AG08396 (cell line): ENCODE measurements at regions not wholly inside any gene's neighbourhood (a gene's known extent, or its start where the extent isn't known, plus 50 kb on each side); places are given as distances from the start of the nearest gene placed in this dataset.
"Not testable (repeated sequence)": the region's sequence is repeated elsewhere in the genome, so short reads cannot be mapped to it uniquely, and the experiment has no call there.

ENCODE experiments used
- DNase-seq: peaks from one replicate; pipeline ENCODE4 v3.0.0; 2012; ENCODE audit warnings: low spot score, mixed read lengths

DNA sequence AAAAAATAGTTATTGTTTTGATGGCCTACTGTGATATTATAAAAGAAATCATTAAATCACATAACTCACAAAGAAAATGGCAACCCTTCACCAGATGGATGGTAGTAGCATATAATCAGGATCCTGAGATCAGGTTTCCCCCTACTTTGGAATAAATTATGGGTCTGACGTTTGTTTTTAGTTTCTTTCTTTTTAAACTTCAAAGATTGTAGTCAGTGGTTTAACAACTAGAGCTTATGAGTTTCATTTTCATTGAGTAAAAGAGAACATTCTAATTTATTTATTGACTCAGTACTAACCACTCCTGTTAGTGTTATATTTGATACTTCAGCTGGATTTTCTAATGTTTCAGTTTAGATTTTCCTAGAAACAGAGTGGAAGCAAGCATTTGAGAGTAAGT is 218.0 kb upstream of the PCSK5 start:
- no peak for DNase-seq

DNA sequence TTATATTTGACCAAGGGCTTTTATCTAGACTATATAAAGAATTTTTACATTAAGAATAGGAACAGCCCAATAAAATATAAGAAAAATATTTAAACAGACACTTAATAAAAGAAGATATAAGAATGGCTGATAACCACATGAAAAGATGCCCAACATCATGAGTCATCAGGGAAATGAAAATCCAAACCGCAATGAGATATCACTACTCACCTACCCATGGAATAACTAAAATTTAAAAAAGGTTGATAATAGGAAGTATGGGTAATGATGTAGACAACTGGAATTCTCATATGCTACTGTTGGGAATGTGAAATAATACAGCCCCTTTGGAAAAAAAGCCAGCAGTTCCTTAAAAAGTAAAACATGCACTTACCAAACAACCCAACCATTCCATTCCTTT is 206.9 kb upstream of the PCSK5 start:
- DNase-seq = no peak

DNA sequence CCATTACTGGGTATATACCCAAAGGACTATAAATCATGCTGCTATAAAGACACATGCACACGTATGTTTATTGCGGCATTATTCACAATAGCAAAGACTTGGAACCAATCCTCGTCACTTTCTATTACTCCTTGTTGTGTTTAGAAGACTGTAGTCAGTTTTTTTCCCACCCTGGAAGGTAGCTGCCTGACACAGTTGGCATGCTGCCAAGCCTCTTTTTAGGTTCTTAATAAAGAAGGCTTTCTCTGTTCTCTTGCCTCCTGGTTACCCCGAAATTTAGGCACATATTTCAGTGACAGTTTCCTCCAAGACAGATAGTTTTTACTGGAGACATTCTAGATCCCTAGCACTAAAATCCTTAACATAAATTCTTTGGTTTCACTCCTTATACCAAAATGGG is 205.4 kb upstream of the PCSK5 start:
- no peak for DNase-seq

DNA sequence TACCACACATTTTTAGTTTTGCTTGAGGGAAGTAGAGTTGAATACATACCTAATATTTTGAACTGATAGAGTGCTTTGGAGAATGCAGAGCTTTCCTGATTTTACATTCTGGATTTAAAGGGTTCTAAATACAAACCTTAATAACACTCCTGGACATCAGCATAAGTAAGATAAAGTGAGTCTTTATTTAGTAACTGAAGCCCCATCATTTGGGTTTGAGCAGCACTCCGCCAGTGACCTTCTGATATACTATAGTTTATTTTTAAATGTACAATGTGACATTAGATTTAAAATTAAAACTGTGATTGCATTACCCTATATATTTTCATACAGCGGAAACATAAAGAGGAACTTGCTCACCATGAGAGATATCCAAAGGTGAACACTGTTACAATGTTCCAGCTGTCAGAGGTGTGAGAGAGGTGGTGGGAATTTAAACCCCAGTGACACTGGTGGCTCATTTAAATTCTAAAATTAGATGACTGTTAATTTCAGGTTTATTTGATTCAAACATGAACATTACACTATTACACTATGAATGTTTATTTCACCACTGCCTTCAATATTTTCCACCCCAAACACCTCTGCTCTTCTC is 203.0 kb upstream of the PCSK5 start:
- DNase-seq = no peak

DNA sequence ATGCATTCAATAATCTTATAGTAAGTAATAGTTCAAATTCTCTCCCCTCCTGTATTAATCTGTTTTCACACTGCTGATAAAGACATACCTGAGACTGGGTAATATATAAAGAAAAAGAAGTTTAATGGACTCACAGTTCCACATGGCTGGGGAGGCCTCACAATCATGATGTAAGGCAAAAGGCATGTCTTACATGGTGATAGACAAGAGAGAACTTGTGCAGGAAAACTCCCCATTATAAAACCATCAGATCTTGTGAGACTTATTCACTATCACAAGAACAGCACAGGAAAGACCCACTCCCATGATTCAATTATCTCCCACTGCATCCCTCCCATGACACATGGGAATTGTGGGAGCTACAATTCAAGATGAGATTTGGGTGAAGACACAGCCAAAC is 199.9 kb upstream of the PCSK5 start:
- not testable (repeated sequence) for DNase-seq

DNA sequence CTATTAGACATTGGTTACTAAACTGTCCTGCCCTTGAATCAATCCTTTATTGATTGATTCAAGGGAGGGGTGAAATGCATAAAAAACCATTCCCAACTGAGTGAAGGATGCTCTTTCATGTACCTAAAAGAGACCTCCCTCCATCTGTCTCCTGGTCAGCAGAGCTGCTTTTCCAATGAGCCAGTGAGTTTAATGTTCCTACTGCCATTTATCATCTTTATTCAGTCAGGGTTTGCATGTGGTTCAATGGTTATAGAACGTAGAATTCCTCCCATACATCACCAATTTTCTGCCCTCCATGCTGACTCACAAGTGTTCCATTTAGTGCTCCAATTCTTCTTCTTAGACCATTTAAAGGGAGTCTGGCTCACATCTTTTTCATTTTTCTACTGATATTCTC is 199.1 kb upstream of the PCSK5 start:
- no peak for DNase-seq

DNA sequence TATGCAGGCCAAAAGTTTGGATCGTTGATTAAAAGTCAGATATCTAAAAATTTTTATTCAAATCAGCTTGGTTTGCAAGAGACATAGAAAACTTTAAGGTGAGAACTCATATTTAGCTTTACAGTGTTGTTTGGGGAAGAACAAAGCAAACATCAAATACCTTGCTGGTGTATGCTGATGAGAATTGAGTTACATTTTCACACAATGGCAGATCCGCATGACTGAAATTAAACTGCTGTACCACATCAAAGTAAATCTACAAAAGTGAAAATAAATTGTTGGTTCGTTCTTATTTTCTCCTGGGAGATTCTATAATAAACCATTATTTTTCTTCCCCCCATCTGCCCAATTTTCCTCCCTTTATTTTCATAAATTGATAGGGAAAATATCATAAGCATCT is 198.2 kb upstream of the PCSK5 start:
- no peak for DNase-seq

DNA sequence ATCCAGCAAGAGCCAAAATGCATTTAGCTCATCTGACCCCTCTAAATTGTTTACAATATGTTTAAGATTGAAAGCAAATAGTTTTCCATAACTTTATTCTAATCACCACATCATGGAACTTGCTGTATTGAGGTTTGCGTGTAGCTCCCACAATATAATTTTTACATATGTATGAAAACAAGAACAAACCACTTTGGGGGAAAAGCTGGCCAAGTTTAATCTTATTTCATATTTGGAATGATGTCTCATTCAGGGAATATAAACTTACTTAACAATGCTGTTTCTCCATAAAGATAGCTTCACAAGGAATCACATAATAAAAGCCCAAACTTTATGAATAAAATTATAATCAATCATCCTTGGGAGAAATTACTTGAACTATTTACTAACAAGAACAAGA is 194.6 kb upstream of the PCSK5 start:
- no peak for DNase-seq

DNA sequence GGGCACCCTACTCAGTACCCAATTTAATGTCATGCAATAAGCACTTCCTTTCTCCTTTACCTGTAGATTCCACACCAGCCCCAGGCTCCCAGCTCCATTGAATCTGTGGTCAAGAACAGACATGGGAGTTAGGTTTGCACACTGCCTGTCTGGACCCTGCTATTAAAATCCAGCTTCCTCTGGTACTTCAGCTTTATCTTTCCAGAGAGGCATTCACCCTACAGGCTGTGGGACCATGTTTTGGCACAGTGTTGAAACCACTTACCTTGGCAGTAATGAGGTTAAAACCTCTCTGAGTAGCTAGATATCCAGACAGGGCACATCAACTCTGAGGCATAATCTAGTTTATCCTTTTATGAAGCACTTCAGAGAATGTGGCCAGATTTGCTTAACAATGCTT is 191.5 kb upstream of the PCSK5 start:
- DNase-seq = no peak

DNA sequence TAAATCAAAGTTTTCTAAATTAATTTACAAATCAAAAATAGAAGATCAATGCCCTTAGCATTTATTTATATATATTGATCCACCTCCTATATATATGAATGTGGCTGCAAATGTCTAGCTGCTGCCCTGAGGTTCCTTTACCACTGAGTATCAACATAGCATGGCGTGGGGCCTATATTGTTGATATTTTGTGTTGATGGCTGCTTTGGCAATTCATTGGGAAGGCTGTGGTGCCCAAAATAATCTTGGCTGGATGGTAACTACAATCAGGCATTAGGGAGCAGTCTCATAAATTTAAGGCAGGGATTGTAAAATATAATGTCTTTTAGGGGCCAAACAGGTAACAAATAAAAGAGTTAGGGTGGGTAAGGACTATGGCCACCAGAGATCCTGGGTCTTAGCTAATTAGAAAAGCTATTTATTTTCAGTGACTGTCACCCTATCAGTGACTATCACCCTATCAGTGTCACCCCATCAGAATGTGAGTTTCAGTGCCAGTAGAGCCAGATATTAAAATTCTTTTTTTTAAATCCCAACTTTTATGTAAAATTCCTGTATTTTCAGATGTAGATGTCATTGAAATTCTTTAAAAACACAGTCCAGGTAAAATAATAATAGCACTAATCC is 190.7 kb upstream of the PCSK5 start:
- DNase-seq = no peak

DNA sequence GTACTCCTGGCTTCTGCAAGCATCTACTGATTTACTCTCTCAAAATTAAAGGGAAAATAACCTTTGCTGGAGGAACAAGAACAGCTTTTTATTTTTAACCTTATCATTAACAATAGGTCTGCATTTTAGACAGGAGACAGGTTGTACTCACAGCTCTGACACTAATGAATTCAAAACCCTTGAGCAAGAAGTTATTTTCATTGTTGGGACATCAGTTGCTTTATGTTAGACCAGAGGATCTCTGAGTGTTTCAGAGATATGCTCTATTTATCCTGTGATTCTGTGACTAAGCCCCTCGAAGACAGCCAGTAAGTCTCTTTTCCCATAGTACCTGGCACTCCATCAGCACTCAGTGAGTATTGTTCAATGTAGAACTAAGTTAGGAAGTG is 190.2 kb upstream of the PCSK5 start:
- no peak for DNase-seq

DNA sequence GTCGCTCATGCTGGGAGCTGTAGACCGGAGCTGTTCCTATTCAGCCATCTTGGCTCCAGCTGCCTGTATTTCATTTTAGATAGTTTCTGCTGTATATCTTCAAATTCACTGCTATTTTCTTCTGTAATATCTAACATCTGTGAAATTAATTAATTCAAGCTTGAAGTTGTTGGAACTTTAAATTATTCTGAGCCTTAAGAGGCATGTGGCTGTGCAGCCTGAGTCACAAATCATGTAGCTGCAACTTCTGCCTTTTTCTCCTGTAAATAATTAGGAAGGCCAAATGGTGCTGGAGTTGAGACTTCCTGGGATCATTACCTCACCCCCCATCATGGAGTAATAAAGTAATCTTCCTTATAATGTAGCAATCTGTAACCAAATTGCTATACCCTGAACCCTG is 183.3 kb upstream of the PCSK5 start:
- no peak for DNase-seq

DNA sequence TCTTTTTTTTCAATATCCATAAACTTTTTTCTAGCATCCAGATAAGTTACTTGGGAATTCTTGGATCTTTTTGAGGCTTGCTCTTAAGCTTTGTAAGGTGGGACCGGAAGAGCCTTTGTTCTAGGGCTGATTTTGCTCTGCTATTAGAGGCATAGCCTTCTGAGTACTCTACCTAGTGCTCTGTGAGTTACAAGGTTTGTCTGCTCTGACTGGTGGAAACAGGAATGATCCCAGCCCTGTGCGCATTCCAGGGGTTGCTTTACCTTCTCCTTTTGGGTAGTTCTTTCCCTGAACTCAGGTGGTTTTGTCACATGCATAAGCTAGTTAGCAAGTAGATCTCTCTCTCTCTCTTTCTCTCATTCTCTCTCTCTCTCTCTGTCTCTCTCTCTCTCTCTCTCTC is 180.8 kb upstream of the PCSK5 start:
- DNase-seq = no peak

DNA sequence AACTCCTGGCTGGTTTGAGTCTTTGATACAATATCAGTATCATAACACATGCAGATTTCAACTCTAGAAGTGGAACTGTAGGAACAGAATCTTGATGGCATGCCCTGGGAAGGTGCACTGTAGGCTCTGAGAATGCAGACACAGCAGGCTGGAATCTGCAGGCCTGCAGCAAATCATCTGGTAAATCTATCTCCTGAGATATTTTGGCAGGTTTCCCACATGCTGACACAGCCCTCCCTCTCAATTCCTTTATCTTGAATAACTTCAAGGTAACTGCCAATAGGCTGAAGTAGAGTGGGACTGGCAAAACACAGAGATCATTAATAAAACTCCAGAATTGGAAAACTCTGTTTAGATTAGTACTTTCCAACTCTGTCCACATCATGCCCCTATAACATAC is 177.8 kb upstream of the PCSK5 start:
- no peak for DNase-seq

DNA sequence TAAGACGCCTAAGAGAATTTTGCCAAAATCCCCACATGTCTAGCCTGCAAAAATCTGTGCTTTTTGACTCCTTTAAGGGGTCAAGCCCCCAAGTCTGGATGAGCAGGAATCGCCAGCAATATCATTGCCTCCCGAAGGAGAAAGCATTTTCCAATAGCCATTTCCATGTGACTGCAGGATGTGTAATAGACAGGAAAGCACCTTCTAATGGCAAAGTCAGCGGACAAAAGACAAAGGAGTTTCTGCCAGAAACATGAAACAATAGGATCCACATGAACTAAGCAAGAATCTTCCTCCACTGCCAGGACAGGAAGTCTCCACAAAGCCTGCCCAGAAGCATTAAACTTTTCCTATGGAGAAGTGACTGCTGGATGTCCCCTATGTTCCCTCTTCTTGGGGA is 177.1 kb upstream of the PCSK5 start:
- no peak for DNase-seq

DNA sequence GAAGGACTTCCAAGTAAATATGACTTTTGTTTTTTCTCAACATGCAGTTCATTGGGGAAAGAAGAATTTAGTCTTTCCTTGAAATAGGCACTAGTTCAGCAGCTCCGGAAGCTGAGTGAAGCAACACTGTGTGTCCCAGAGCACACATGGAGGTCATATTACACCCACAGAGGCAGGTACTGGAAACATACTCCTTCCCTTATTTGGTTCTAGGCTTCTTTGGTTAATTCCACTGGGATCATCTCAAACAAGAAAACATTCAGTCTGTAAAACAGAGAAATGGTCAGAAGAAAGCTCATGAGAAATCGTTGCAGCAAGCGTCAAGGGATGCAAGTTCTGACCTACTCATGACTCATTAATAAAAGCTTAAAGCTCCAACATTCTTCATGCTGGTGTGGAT is 175.1 kb upstream of the PCSK5 start:
- no peak for DNase-seq

DNA sequence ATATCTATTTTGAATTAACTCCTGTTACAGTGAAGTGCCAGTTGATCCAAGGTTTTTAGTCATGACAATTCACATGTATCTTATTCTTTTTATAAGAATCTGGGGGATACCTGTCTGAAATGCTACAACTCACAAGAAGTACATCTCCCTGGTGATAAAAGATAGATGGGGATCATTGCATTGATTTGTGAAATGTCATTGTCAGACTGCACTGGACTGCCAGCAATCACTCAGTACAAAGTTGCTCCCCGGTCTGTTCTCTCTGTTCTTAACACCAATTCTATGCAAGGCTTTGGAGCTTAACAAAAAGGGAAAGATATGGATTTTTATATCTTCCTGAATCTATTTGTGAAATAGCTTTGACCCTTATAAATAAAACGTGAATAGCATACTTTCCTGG is 171.8 kb upstream of the PCSK5 start:
- DNase-seq = no peak

DNA sequence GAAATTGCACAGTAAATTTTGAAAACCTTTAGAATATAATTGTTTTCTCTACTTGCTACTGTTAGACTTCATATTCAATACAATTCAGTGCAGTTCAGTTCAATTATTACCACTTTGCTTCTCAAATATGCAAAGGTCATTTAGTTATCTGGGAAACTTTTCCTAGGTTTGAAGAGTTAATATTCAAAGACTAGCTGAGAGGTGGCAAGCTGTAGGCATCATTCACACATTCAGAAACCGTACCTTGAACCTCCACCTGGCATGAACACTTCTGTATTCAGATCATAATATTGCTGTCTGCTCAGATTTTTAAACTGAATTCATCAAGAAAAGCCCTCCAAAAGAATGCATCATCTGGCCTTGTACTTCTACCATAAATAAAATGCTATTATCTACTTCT is 162.1 kb upstream of the PCSK5 start:
- DNase-seq = no peak

DNA sequence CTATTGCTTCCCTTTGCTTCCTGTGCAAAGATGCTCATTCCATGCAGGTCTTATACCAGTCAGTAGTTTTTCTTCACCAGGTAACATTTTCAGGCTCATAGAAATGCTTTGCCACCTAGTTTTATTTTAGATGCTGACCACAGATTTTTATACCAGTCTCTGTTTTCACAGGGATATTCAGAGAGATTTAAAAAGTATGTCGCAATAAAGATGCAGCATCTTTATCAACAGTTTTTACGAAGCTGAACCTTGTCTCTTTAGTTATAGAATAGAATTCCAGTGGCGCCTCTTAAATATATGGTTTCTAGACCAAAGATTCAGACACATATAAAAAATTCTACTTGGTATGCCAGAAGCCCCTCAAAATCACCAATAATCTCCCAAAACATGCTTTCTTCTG is 155.7 kb upstream of the PCSK5 start:
- no peak for DNase-seq

DNA sequence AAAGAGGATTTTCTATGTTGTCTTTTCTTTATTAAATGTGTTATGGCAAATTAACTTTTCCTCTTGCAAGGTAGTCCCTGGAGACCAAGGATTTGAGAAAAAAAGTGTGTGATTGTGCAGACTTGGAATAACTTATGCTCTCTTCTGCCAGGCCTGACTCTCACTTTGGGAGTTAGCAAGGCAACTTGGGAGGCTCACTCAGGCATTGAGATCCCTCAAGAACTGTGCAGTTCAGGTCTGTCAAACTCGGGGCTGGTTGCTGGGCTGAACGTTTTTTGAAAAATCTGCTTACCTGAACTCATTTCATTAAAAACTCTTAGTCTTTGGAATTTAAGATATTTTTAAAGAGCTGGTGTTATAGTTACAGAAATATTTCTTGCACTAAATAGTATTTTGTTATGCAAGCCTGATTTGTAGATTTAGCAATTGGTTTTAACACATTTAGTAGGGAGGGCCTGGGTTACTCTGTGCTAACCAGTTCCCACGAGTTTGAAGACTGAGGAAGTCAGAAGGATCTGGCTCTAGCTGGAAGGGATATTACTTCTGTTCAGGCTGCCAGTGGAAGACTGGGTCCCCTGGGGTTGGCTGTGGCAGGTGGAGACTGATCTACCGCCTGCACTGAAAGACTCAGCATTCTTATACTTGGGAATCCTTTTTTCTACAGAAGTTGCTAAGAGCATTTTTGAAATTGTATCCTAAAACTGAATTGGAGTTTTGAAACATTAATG is 150.4 kb upstream of the PCSK5 start:
- DNase-seq = no peak

DNA sequence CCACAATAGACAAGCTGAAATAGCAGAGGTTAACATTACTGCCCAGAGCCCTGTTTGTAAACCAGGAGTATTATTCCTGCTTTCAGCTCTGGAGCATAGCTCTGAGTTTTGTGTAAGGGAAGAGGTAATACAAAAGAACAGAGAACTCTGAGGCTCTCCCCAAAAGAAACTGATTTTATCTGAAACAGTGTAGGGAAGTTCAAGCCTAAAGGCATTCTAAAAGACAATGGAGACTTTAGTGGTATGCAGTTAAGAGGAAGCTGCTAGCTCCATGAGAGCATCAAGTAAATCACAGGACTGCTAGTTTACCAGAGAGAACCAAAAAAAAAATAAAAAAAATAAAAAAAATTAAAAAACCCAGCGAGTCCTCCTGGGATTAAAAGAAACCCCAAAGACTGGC is 146.6 kb upstream of the PCSK5 start:
- no peak for DNase-seq

DNA sequence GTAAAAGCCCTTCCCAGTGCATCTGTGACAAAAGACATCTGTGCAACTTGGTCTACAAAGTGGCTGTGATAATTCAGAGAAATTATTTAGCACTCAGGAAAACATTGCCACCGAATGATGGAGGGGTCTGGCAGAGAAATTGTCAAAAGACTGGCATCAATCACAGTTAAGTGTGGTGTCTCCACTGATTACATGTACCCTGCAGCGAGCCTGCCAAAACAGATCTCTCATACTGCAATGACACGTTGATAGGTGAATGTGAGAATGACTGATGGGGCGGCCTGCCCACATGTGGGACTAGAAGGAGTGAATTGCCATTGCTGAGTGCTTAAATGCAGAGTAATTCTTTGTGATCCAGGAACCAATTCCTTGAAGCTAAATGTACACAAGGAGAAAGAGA is 136.4 kb upstream of the PCSK5 start:
- DNase-seq = no peak

DNA sequence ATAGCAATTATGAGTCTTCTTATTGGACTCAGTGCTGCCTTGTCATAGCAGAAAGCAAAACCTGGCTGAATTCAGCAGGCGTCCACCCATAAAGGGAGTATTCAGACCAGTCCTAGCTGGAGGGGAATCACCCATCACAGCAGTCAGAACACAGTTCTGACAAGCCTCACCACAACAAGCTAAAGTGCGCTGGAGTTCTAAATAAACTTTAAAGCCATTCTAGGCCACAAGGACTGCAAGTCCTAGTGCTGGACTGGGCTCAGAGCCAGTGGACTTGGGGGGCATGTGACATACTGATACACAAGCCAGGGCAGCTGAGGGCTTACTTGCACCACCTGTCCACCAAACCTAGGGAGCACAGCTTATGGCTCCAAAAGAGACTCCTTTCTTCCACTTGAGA is 115.3 kb upstream of the PCSK5 start:
- DNase-seq = no peak
